ENCODE measurements at regions not wholly inside any gene's neighbourhood (a gene's known extent, or its start where the extent isn't known, plus 50 kb on each side); places are given as distances from the start of the nearest gene placed in this dataset.

DNA sequence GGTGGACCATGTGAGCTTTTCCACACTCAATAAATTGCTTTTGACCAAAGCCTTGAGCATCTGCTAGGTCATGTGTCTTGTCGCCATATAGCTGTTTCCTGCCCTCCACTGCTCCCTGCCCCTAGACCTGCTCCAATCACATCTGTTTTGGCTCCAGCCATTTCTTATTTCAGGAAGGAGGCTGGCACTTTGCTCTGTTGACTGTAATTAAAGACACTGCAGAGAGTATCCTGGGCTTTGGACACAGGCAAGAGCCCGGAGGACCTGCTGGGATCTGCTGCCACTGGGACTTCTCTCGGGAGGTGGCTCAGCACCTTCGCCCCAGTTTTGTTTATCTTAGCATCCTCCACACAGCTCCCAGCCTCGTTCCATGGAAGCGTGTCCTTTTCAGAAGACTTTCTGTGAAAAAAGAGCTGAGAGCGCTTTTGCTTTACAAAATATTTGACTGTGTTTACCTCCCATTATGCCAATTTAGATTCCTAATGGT, 153.2 kb downstream of the MED10 start:
- peaks cover 1% of the 10 kb centered on the region for H3K27me3 Mint-ChIP-seq
- H3K4me3 Mint-ChIP-seq: no peak overlapping the region
- no peaks in the 10 kb centered on the region for H3K4me1 Mint-ChIP-seq
- H3K27ac Mint-ChIP-seq: no peak overlapping the region
- no peaks in the 10 kb centered on the region for H3K36me3 Mint-ChIP-seq
- no peaks in the 10 kb centered on the region for H3K9me3 Mint-ChIP-seq

DNA sequence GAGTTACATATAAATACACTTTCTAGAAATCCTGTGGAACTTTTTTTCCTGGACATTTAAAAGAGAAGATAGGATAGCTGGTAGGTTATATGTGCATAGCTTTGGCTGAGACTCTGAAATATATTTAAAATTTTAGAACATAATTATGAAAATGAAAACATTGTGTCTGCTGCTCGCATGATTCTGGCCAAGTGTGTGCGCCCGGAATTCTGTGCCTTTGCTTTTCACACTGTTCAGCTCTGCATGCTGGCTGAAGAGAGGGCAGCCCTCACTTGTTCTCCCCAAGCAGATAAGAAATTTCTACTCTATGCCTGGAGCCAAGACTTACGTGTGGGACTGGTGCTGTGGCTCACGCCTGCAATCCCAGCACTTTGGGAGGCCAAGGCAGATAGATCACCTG, 153.9 kb downstream of the MED10 start:
- no peak overlapping the region for H3K27ac Mint-ChIP-seq
- peaks cover 1% of the 10 kb centered on the region for H3K27me3 Mint-ChIP-seq
- H3K9me3 Mint-ChIP-seq: no peaks in the 10 kb centered on the region
- H3K36me3 Mint-ChIP-seq: no peaks in the 10 kb centered on the region
- no peak overlapping the region for H3K4me3 Mint-ChIP-seq
- H3K4me1 Mint-ChIP-seq: no peaks in the 10 kb centered on the region

DNA sequence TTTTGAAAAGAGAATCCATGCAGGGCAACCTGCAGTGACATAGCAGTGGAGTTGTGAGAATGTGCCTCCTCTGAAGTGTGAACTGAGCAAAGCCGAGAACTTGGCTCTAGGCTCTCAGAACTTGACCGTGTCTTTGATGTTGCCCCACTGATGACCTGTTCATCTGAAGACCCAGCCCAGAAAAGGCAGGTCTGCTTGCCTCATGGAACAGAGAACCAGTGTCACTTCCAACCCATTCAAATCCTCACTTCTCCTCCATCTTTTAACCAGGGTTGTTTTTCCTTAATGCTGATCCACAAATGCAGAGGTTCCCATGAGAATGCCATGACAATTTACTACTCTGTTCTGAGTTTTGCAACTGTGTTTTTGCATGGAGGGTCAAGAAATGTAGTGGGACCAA, 155.4 kb downstream of the MED10 start:
- H3K4me3 Mint-ChIP-seq: no peak overlapping the region
- no peak overlapping the region for H3K27ac Mint-ChIP-seq
- no peaks in the 10 kb centered on the region for H3K4me1 Mint-ChIP-seq

DNA sequence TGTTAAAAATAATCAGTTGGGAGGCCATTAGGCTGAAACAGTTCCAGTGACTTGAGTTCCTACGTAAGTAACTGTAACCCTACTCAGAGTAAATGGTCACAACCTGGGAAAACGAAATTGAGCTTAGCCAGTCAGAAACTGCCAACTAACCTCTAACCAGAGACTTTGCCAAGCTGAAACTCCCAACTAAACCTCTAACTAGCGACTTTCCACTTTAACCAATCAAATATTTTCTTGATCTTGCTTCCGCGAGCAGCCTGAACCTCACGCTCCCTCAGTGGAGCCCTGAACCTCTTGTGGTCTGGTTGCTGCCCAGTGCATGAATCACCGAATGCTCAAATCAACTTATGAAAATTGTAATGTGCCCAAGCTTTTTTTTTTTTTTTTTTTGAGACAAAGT, 156.2 kb downstream of the MED10 start:
- Mint-ChIP-seq H3K4me1 (no peaks in the 10 kb centered on the region), H3K9me3 (no peaks in the 10 kb centered on the region), H3K27ac (no peak overlapping the region), H3K4me3 (no peak overlapping the region), H3K27me3 (peaks cover 1% of the 10 kb centered on the region), H3K36me3 (no peaks in the 10 kb centered on the region)

More for the DNA sequence above, 155.4 kb downstream of the MED10 start:
- Mint-ChIP-seq H3K36me3 (no peaks in the 10 kb centered on the region), H3K27me3 (peaks cover 1% of the 10 kb centered on the region), H3K9me3 (no peaks in the 10 kb centered on the region)

DNA sequence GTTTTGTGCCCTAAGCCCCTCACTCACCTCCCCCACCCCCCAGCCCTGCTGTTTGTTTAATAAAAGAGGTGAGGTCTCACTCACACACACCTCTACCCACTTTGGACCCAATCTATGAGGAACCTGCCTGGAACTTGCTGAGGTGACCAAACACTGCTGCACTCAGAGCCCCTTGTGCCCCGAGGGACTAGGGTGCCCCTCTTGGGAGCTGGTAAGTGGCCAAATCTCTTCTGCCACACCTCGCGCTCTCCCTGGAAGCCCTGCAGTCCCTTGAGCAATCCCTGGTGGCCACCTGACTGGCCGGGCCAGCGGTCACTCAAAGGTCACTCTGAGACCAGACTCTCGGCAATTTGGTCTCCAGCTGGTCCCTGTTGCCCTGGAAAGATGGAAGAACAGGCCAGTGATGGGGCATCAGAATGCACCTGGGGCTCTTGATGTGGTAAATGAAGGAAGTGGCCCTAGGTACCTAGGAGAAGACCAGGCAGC, 157.2 kb downstream of the MED10 start:
- Mint-ChIP-seq H3K4me3 (no peak overlapping the region), H3K36me3 (no peaks in the 10 kb centered on the region), H3K27me3 (peaks cover 1% of the 10 kb centered on the region), H3K27ac (no peak overlapping the region), H3K4me1 (no peaks in the 10 kb centered on the region), H3K9me3 (no peaks in the 10 kb centered on the region)

DNA sequence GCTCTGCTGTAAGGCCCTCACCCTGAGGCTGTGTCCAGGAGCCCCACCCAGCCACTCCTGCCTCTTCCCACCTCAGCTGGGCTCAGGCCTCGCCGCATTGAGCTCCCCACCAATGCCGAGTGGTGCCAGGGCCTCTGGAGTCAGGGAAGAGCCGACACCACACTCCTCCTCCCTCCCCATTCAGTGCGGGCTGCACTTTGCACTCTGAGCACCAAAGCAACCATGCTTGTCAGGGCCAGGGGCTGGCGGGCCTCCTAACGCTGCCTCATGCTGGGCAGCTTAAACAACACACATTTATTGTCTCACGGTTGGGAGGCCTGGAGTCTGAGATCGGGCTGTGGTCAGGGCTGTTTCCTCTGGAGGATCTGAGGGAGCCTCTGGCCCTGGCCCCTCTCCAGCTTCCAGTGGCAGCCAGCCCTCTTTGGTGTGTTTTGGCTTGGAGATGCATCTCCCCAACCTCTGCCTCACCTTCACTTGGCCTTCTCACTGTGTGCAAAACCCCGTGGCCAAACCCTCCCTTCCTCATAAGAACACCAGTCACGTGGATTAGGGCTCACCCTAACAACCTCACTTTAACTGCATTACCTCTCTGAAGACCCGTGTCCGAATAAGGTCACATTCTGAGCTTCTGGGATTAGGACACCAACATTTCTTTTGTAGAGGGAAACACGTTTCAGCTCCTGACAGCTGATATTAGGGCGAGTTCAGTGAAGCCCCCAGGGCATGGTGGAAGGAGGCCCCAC, 157.8 kb downstream of the MED10 start:
- Mint-ChIP-seq H3K27ac (no peak overlapping the region), H3K9me3 (no peaks in the 10 kb centered on the region), H3K4me3 (no peak overlapping the region), H3K4me1 (no peaks in the 10 kb centered on the region), H3K36me3 (no peaks in the 10 kb centered on the region), H3K27me3 (peaks cover 1% of the 10 kb centered on the region)

DNA sequence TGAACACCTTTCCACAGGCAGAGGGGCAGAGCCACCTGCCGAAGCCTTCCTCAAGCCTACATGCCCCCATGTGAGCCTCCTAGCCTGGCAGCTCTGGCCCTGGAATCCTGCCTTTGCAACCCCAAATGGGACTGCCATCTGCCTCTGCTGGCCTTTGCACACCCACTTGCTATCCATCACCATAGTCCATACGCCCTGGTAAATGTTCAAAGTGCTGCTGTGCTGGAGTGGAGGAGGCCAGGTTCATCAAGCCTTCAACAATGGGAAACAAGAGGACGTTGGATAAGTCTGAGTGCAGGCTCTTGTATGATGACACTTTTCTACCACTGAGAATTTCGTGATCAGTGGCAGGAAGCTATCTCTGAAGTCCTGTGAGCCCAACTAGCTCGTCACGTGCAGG, 159.8 kb downstream of the MED10 start:
- no peaks in the 10 kb centered on the region for H3K9me3 Mint-ChIP-seq
- H3K4me3 Mint-ChIP-seq: no peak overlapping the region
- H3K27me3 Mint-ChIP-seq: peaks cover 1% of the 10 kb centered on the region
- no peak overlapping the region for H3K27ac Mint-ChIP-seq
- H3K36me3 Mint-ChIP-seq: no peaks in the 10 kb centered on the region
- no peaks in the 10 kb centered on the region for H3K4me1 Mint-ChIP-seq

DNA sequence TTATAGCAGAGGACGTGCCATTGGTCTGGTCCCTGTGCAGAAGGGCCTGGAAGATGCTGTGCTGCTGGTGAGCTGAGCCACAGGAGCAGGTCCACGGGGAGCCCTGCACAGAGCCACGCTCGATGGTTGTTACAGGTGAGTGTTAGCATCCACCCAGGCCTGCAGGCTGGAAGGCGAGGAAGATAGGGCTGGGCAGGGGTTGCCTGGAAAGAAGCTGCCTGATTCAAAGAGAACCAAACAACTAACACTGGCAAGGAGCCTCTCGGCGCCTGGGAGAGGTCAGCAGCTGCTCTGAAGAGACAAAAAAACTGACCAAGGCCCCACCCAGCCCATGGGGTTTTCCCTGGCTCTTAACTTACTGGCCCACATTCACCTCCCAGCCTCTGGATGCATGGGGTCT, 160.2 kb downstream of the MED10 start:
- H3K4me3 Mint-ChIP-seq: no peak overlapping the region
- no peak overlapping the region for H3K27ac Mint-ChIP-seq
- no peaks in the 10 kb centered on the region for H3K36me3 Mint-ChIP-seq
- H3K9me3 Mint-ChIP-seq: no peaks in the 10 kb centered on the region
- H3K27me3 Mint-ChIP-seq: no peaks in the 10 kb centered on the region
- no peaks in the 10 kb centered on the region for H3K4me1 Mint-ChIP-seq

DNA sequence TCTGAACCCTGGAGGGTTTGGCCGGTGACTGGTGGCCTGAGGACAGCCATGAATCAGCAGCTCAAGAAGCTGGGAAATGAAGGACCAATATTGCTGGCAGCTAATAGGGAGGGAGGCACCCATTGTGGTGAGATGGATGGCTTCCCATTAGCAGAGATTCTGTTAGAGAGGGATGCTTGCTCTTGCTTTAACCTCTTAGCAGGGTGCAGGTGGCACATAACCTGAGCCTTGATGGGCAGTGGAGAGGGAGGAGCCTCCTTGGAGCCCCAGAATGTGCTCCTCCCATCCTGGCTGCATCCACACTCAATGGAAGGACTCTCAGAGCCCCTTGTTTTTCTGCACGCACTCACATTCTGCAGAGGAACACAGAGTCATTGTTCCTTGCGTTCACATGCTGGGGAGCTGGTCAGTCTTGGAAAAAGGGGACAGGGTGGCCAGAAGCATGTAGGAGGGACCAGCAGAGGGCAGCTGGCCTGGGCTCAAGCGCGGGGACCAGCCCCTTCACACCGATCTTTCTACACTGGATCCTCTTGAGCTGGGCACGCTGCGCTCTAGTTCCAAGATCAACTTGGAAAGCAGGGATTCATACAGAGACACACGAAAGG, 161.8 kb downstream of the MED10 start:
- Mint-ChIP-seq H3K27ac (no peak overlapping the region), H3K4me3 (no peak overlapping the region), H3K9me3 (no peaks in the 10 kb centered on the region), H3K4me1 (no peaks in the 10 kb centered on the region), H3K27me3 (no peaks in the 10 kb centered on the region), H3K36me3 (no peaks in the 10 kb centered on the region)

DNA sequence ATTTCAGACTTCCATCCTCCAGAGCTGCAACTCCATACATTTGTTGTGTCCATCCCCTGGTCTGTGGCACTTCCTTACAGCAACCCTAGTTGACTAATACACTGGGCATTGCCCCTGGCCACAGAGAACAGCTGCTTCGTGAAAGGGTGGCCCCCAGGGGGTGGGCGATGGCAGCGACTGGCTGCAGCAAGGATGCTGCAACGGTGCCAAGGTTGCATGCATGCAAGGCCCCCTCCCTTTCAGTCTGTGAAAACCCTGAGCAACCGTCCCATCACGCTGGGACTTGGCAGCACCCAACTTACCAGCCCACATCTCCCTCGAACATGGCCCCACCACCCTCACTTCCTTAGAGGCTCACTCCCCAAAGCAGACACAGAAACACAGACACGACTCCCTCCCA, 162.5 kb downstream of the MED10 start:
- Mint-ChIP-seq H3K9me3 (no peaks in the 10 kb centered on the region), H3K27ac (no peak overlapping the region), H3K4me1 (no peaks in the 10 kb centered on the region), H3K36me3 (no peaks in the 10 kb centered on the region), H3K4me3 (no peak overlapping the region), H3K27me3 (no peaks in the 10 kb centered on the region)

DNA sequence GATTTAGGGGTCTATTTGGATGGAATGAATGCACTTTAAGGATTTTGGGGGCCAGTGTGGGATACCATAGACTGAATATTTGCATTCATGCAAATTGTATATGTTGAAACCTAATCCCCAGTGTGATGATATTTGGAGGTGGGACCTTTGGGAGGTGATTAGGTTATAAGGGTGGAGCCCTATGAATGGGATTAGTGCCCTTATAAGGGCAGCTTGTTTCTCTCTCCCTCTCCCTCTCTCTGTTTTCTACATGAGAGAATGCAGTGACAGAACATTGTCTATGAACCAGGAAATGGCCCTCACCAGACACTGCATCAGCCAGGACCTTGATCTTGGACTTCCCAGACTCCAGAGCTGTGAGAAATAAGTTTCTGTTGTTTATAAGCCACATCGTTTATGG, 166.1 kb downstream of the MED10 start:
- Mint-ChIP-seq H3K4me1 (no peaks in the 10 kb centered on the region), H3K9me3 (no peaks in the 10 kb centered on the region), H3K27ac (no peak overlapping the region), H3K4me3 (no peak overlapping the region), H3K27me3 (no peaks in the 10 kb centered on the region), H3K36me3 (no peaks in the 10 kb centered on the region)

DNA sequence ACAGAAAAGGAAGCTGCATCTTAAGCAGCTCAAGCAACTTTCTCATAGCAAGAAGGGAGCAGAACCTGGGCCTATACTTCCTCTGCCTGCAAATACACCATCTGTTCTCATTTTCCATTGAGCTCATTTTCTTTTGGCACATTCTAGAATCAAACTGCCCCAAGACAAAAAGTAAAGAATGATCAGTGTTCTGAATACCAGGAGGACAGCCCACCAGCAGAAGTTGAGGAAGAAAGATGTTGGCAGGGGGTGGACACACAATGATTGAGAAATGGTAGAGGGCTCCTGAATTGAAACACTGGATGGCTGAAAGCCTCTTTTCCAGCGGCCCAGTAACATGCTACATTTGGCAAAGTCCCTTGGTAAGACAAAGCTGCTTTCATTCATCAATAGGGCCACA, 171.8 kb downstream of the MED10 start:
- H3K27me3 Mint-ChIP-seq: no peaks in the 10 kb centered on the region
- no peaks in the 10 kb centered on the region for H3K9me3 Mint-ChIP-seq
- no peaks in the 10 kb centered on the region for H3K36me3 Mint-ChIP-seq
- no peak overlapping the region for H3K27ac Mint-ChIP-seq
- no peak overlapping the region for H3K4me3 Mint-ChIP-seq
- H3K4me1 Mint-ChIP-seq: no peaks in the 10 kb centered on the region

DNA sequence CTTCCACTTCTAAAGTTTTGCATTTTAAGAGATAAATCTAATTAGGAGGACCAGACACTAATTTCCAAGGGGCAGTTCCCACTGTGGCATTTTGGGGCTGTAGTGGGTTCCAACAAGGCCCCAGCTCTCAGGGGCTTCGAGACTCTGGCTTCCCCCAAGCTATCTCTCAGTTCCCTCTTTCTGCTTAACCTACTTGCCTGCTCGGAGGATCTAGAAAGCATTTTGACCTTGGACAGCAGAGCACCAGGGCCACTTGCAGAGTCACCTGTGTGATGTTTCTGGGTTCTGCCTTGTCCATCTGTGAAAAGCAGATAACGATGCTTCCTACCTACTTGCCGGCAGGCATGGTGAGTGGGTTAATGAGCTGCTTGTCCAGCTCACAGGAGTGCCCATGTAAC, 175.4 kb downstream of the MED10 start:
- H3K36me3 Mint-ChIP-seq: peaks cover 1% of the 10 kb centered on the region
- H3K4me1 Mint-ChIP-seq: no peaks in the 10 kb centered on the region
- no peaks in the 10 kb centered on the region for H3K27me3 Mint-ChIP-seq
- no peak overlapping the region for H3K4me3 Mint-ChIP-seq
- no peak overlapping the region for H3K27ac Mint-ChIP-seq
- peaks cover 3% of the 10 kb centered on the region for H3K9me3 Mint-ChIP-seq

DNA sequence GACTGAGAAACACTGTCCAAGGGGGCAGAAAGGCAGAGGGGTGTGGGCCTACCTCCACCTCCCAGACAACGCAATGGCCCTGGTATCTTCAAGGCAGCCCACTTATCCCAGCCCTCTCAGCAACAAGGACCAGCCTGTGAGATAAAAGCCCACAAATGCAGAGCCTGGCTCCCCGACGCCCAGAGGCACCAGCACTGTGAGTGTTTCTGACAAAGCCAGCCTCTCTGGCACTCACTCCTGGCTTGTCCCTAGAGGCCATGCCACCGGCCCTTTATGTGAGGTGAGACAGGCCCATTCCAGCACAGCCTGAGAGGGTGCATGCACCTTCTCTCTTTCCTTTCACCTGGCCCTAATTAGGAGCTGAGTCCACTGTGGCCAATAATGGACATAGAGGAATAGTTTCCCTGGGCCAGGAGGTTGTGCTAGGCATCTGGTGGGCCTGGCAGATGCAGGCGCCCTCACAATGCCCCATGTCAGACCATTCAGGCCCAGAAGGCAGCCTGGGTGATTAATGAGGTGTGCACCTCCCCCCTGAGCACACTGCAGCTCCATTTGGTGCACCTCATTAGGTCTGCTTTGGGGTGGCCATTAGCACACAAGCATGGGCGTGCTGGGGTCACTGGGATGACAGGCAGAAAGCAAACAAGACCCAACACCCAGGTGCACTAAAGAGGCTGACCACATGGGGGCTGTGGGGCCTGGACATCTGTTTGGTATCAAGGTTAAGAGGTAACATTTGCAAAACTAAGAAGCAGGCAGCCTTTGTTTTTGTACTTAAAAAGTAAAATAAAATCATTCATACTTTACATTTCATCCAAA, 176.0 kb downstream of the MED10 start:
- H3K27me3 Mint-ChIP-seq: no peaks in the 10 kb centered on the region
- H3K27ac Mint-ChIP-seq: no peak overlapping the region
- no peaks in the 10 kb centered on the region for H3K4me1 Mint-ChIP-seq
- no peak overlapping the region for H3K4me3 Mint-ChIP-seq
- H3K9me3 Mint-ChIP-seq: peaks cover 3% of the 10 kb centered on the region
- peaks cover 1% of the 10 kb centered on the region for H3K36me3 Mint-ChIP-seq

DNA sequence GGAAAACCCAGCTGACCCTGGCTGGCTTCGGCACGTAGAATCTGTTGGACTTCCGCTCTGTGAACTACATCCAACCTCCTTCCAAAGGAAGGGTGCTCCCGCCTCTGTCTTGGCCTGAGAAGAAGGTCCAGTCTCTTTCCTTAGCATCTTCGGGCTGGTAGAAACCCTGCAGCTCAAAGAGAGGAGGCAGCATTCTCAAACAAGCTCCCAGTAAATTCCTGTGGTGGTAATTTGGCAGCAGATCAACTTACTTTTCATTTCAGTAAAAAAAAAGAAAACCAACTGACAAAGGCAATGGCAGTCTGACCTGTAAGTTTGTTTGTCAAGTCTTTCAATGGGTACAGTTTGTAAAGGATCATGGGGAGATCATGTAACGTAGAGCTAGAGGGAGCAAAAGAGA, 176.7 kb downstream of the MED10 start:
- peaks cover 1% of the 10 kb centered on the region for H3K36me3 Mint-ChIP-seq
- peaks cover 4% of the 10 kb centered on the region for H3K27me3 Mint-ChIP-seq
- H3K27ac Mint-ChIP-seq: no peak overlapping the region
- no peaks in the 10 kb centered on the region for H3K4me1 Mint-ChIP-seq
- peaks cover 3% of the 10 kb centered on the region for H3K9me3 Mint-ChIP-seq
- no peak overlapping the region for H3K4me3 Mint-ChIP-seq

DNA sequence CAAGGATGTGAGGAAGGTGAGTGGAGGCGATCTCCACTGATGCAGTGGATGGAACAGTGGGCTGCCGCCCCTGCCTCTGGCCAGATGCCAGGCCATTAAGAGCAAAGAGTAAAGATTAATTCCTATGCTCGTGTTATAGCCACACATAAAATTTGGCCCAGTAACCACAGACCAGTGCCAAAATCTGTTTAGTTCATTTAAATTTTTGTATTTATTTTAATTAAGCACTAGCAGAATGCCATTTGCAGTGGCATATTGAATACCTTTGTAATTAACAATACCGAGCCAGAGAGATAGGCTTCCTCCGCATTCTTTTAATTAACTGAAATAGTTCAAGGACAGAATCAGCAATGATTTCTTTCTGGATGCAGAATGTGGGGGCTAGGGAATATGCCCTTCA, 179.8 kb downstream of the MED10 start:
- Mint-ChIP-seq H3K9me3 (peaks cover 3% of the 10 kb centered on the region), H3K4me1 (no peaks in the 10 kb centered on the region), H3K27me3 (peaks cover 4% of the 10 kb centered on the region), H3K27ac (no peak overlapping the region), H3K4me3 (no peak overlapping the region), H3K36me3 (peaks cover 1% of the 10 kb centered on the region)
